GM23338 (cell line): ENCODE measurements at regions not wholly inside any gene's neighbourhood (a gene's known extent, or its start where the extent isn't known, plus 50 kb on each side); places are given as distances from the start of the nearest gene placed in this dataset.
A peak's percentile ranks its signal among the peaks of the same experiment; 100 is the strongest.

Source experiments
- ATAC-seq: fragments of 200-7000 bp; cut with Tn5 transposase; 3 replicates; pipeline ENCODE4 v1.9.1; 2020
- DNase-seq: peaks from one replicate; pipeline ENCODE4 v3.0.0-alpha.2; 2015; ENCODE audit warnings: low spot score
- H2AFZ ChIP-seq: fragments of 200-600 bp; sonication (generic); 2 replicates; pipeline ENCODE4 v1.8.0; 2016; ENCODE audit warnings: antibody characterized with exemption, mild to moderate bottlenecking, moderate library complexity
- H3F3A ChIP-seq: fragments of 200-600 bp; sonication (generic); replicated peaks from 2 replicates; pipeline ENCODE4 v1.8.0; 2017; ENCODE audit warnings: antibody characterized with exemption, mixed run types, low read depth
- H3K27ac ChIP-seq: fragments of 200-600 bp; sonication (generic); 2 replicates; pipeline ENCODE4 v1.6.1; 2016; ENCODE audit warnings: low read depth
- H3K27me3 ChIP-seq: fragments of 200-600 bp; sonication (generic); 2 replicates; pipeline ENCODE4 v1.8.0; 2016; ENCODE audit warnings: mild to moderate bottlenecking, mixed run types, moderate library complexity; ENCODE audit not compliant: insufficient read depth
- H3K36me3 ChIP-seq: fragments of 200-600 bp; sonication (generic); 2 replicates; pipeline ENCODE4 v1.8.0; 2016; ENCODE audit warnings: mild to moderate bottlenecking; ENCODE audit not compliant: insufficient read depth
- H3K4me1 ChIP-seq: fragments of 200-600 bp; sonication (generic); 2 replicates; pipeline ENCODE4 v1.8.0; 2016; ENCODE audit warnings: mild to moderate bottlenecking, moderate library complexity; ENCODE audit not compliant: insufficient read depth
- H3K4me2 ChIP-seq: fragments of 200-600 bp; sonication (generic); 2 replicates; pipeline ENCODE4 v1.7.1; 2017; ENCODE audit warnings: mixed run types
- H3K4me3 ChIP-seq: fragments of 200-600 bp; sonication (generic); 2 replicates; pipeline ENCODE4 v1.6.1; 2016; ENCODE audit warnings: mixed run types
- H3K79me2 ChIP-seq: fragments of 200-600 bp; sonication (generic); replicated peaks from 2 replicates; pipeline ENCODE4 v1.8.0; 2017; ENCODE audit warnings: mild to moderate bottlenecking; ENCODE audit not compliant: insufficient read depth
- H3K9me2 ChIP-seq: fragments of 200-600 bp; sonication (generic); 2 replicates; pipeline ENCODE4 v1.8.0; 2017; ENCODE audit not compliant: insufficient read depth
- H4K20me1 ChIP-seq: fragments of 200-600 bp; sonication (generic); replicated peaks from 2 replicates; pipeline ENCODE4 v1.8.0; 2017; ENCODE audit warnings: mild to moderate bottlenecking; ENCODE audit not compliant: insufficient read depth
- H3K27ac Mint-ChIP-seq: 2 replicates; pipeline ENCODE4 v1.8.0; 2020; ENCODE audit warnings: inconsistent platforms, mild to moderate bottlenecking, moderate library complexity, mixed read lengths
- H3K27me3 Mint-ChIP-seq: 3 replicates; pipeline ENCODE4 v1.8.0; 2022; ENCODE audit warnings: low read depth, mild to moderate bottlenecking, moderate library complexity, mixed read lengths, inconsistent platforms; ENCODE audit not compliant: insufficient read depth, poor library complexity
- H3K36me3 Mint-ChIP-seq: 3 replicates; pipeline ENCODE4 v1.8.0; 2021; ENCODE audit warnings: low read depth, mild to moderate bottlenecking, inconsistent platforms, moderate library complexity, mixed read lengths
- H3K4me1 Mint-ChIP-seq: 3 replicates; pipeline ENCODE4 v1.8.0; 2020; ENCODE audit warnings: mild to moderate bottlenecking, inconsistent platforms, mixed read lengths
- H3K4me3 Mint-ChIP-seq: 3 replicates; pipeline ENCODE4 v1.8.0; 2021; ENCODE audit warnings: moderate library complexity, mild to moderate bottlenecking, inconsistent platforms, mixed read lengths
- H3K9me3 Mint-ChIP-seq: 3 replicates; pipeline ENCODE4 v1.8.0; 2020; ENCODE audit warnings: moderate library complexity, mild to moderate bottlenecking, inconsistent platforms, mixed read lengths
- CTCF ChIP-seq, 2 experiments: fragments of 200-600 bp in 1 of 2; sonication (generic) in 1 of 2; conservative IDR thresholded peaks; 2 replicates each; pipeline versions ENCODE4 v1.5.1 to v1.6.1; 2016 to 2017; ENCODE audit warnings: antibody characterized with exemption in 2 of 2, low read depth in 2 of 2, mild to moderate bottlenecking in 2 of 2, moderate library complexity in 1 of 2
- EZH2 ChIP-seq: fragments of 200-600 bp; sonication (generic); IDR thresholded peaks from one replicate; pipeline ENCODE4 v1.8.0; 2017; ENCODE audit warnings: antibody characterized with exemption, mild to moderate bottlenecking, low read depth; ENCODE audit not compliant: unreplicated experiment
- EZH2phosphoT487 ChIP-seq: fragments of 200-600 bp; sonication (generic); IDR thresholded peaks from one replicate; pipeline ENCODE4 v1.8.1; 2018; ENCODE audit warnings: antibody characterized with exemption; ENCODE audit not compliant: unreplicated experiment
- JUNB ChIP-seq: IDR thresholded peaks from one replicate; pipeline ENCODE4 v1.6.1; 2016; ENCODE audit warnings: antibody characterized with exemption; ENCODE audit not compliant: unreplicated experiment
- NANOG ChIP-seq: IDR thresholded peaks from 2 replicates; pipeline ENCODE4 v1.6.1; 2016; ENCODE audit warnings: antibody characterized with exemption, borderline replicate concordance
- STAT1 ChIP-seq: IDR thresholded peaks from one replicate; pipeline ENCODE4 v1.6.1; 2016; ENCODE audit warnings: antibody characterized with exemption; ENCODE audit not compliant: unreplicated experiment
- ZNF331 ChIP-seq: fragments of 250-450 bp; sonication (Bioruptor Pico); IDR thresholded peaks from 2 replicates; pipeline ENCODE4 v1.5.0; 2020; ENCODE audit warnings: low read depth, mild to moderate bottlenecking, moderate library complexity
- ZNF462 ChIP-seq: fragments of 250-450 bp; sonication (Bioruptor Pico); IDR thresholded peaks from 2 replicates; pipeline ENCODE4 v1.5.0; 2020; ENCODE audit warnings: mild to moderate bottlenecking, moderate library complexity

GRCh38 chr5:125874717-125875116, 548.5 kb upstream of the GRAMD2B start:
- Histone ChIP-seq H3K36me3 (no peaks in the 10 kb centered on the region), H3K4me3 (no peak overlapping the region), H3K79me2 (no peaks in the 10 kb centered on the region), H2AFZ (no peak overlapping the region), H3K4me1 (peaks cover 7% of the 10 kb centered on the region), H3K9me2 (no peaks in the 10 kb centered on the region), H3K27ac (no peak overlapping the region), H4K20me1 (no peaks in the 10 kb centered on the region), H3K4me2 (no peak overlapping the region), H3K27me3 (no peaks in the 10 kb centered on the region), H3F3A (no peaks in the 10 kb centered on the region)
- Mint-ChIP-seq H3K4me3 (no peak overlapping the region), H3K27me3 (peaks cover 2% of the 10 kb centered on the region), H3K9me3 (peaks cover 8% of the 10 kb centered on the region; the same call in 2 of the 3 replicates), H3K36me3 (peaks cover 8% of the 10 kb centered on the region; the same call in 2 of the 3 replicates), H3K27ac (no peak overlapping the region), H3K4me1 (peaks cover 14% of the 10 kb centered on the region)
- TF ChIP-seq CTCF (conservative IDR thresholded peaks at IDR 0.05; ENCODE audit: low read depth in 2 of 2) (peak; percentile 36 to 55; a peak in 3 of 4 replicates), EZH2phosphoT487 (no peak)
- DNase-seq (peak; percentile 63), ATAC-seq (peak; percentile 81)

- peaks cover 8% of the 10 kb centered on the region; the same call in 2 of the 3 replicates for H3K36me3 Mint-ChIP-seq
- H3K27ac ChIP-seq: no peak overlapping the region
- H3K9me3 Mint-ChIP-seq: peaks cover 8% of the 10 kb centered on the region; the same call in 2 of the 3 replicates
- no peaks in the 10 kb centered on the region for H4K20me1 ChIP-seq
- no peak overlapping the region for H2AFZ ChIP-seq
- ATAC-seq (no peak), DNase-seq (no peak)
- H3K4me1 ChIP-seq: no peaks in the 10 kb centered on the region
- H3K36me3 ChIP-seq: no peaks in the 10 kb centered on the region
- H3K4me3 Mint-ChIP-seq: no peak overlapping the region
- no peak overlapping the region for H3K4me2 ChIP-seq
- no peak overlapping the region for H3K4me3 ChIP-seq
- H3K4me1 Mint-ChIP-seq: peaks cover 5% of the 10 kb centered on the region
- no peaks in the 10 kb centered on the region for H3K79me2 ChIP-seq
- H3F3A ChIP-seq: no peaks in the 10 kb centered on the region
- H3K27me3 ChIP-seq: no peaks in the 10 kb centered on the region
- no peaks in the 10 kb centered on the region for H3K9me2 ChIP-seq
- no peak overlapping the region for H3K27ac Mint-ChIP-seq
- H3K27me3 Mint-ChIP-seq: peaks cover 2% of the 10 kb centered on the region
- TF ChIP-seq ZNF331 (CRISPR knock-in tag): no peak
- no peak for TF ChIP-seq STAT1
- no peak for TF ChIP-seq CTCF (conservative IDR thresholded peaks at IDR 0.05; ENCODE audit: low read depth in 2 of 2)
- no peak for TF ChIP-seq JUNB
- no peak for TF ChIP-seq ZNF462 (CRISPR knock-in tag)
- TF ChIP-seq NANOG: no peak
- TF ChIP-seq EZH2: no peak
These were observed 546.0 kb upstream of the GRAMD2B start for GRCh38 chr5:125877248-125877647.
